ENCODE measurements at regions not wholly inside any gene's neighbourhood (a gene's known extent, or its start where the extent isn't known, plus 50 kb on each side); places are given as distances from the start of the nearest gene placed in this dataset.

- TF ChIP-seq EZH2 (IDR thresholded peaks at IDR 0.05; ENCODE audit: low read length) = no peak
- TF ChIP-seq, protein P1, sequence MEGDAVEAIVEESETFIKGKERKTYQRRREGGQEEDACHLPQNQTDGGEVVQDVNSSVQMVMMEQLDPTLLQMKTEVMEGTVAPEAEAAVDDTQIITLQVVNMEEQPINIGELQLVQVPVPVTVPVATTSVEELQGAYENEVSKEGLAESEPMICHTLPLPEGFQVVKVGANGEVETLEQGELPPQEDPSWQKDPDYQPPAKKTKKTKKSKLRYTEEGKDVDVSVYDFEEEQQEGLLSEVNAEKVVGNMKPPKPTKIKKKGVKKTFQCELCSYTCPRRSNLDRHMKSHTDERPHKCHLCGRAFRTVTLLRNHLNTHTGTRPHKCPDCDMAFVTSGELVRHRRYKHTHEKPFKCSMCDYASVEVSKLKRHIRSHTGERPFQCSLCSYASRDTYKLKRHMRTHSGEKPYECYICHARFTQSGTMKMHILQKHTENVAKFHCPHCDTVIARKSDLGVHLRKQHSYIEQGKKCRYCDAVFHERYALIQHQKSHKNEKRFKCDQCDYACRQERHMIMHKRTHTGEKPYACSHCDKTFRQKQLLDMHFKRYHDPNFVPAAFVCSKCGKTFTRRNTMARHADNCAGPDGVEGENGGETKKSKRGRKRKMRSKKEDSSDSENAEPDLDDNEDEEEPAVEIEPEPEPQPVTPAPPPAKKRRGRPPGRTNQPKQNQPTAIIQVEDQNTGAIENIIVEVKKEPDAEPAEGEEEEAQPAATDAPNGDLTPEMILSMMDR (optimal IDR thresholded peaks at IDR 0.05 in 1 of 3, IDR thresholded peaks at IDR 0.05 in 1 of 3, conservative IDR thresholded peaks at IDR 0.05 in 1 of 3; ENCODE audit: extremely low read depth in 1 of 3, insufficient read depth in 2 of 3, low read length in 3 of 3) = no peak
Observed at GRCh38 chr11:129319751-129320150, 55.9 kb upstream of the BARX2 start.
